H1 (cell line): ENCODE measurements at regions not wholly inside any gene's neighbourhood (a gene's known extent, or its start where the extent isn't known, plus 50 kb on each side); places are given as distances from the start of the nearest gene placed in this dataset.

Experiments
- CTCF ChIA-PET: fragments of 300-600 bp; sonication (Branson Sonifier 250); formaldehyde crosslinking; loops from one replicate; lab custom pipeline; 2021; ENCODE audit not compliant: partially characterized antibody; lab: Charles Lee
- POLR2A ChIA-PET: fragments of 300-600 bp; sonication (Branson Sonifier 250); formaldehyde crosslinking; loops from one replicate; lab custom pipeline; 2021; ENCODE audit warnings: inconsistent platforms; ENCODE audit not compliant: partially characterized antibody; lab: Charles Lee
- DNase-seq, 2 experiments: peaks; one replicate each; pipeline versions ENCODE4 v3.0.0 to v3.0.0-alpha.2; 2010 to 2022; ENCODE audit warnings: low spot score in 2 of 2, low read depth in 1 of 2, mixed read lengths in 1 of 2
- FAIRE-seq: peaks from 2 replicates; lab custom pipeline; 2011; peaks lifted over from hg19 to GRCh38; lab: Jason Lieb, UNC
- H2AFZ ChIP-seq: 2 replicates; pipeline ENCODE4 v1.8.1; 2012; ENCODE audit warnings: low read length, inconsistent platforms
- H2AK5ac ChIP-seq: 2 replicates; pipeline ENCODE4 v1.6.1; 2013; ENCODE audit warnings: low read depth, low read length
- H2BK120ac ChIP-seq: replicated peaks from 2 replicates; pipeline ENCODE3; 2013; ENCODE audit warnings: low read depth, low read length, inconsistent platforms
- H2BK12ac ChIP-seq: 2 replicates; pipeline ENCODE4 v1.6.1; 2013; ENCODE audit warnings: low read depth, low read length
- H2BK15ac ChIP-seq: 2 replicates; pipeline ENCODE4 v1.6.1; 2013; ENCODE audit warnings: low read length
- H2BK20ac ChIP-seq: 2 replicates; pipeline ENCODE4 v1.6.1; 2013; ENCODE audit warnings: low read length
- H2BK5ac ChIP-seq: 2 replicates; pipeline ENCODE4 v1.6.1; 2013; ENCODE audit warnings: low read depth, low read length
- H3K14ac ChIP-seq: 2 replicates; pipeline ENCODE4 v1.6.1; 2013; ENCODE audit warnings: inconsistent platforms; ENCODE audit not compliant: insufficient read length
- H3K18ac ChIP-seq: 2 replicates; pipeline ENCODE4 v1.6.1; 2013; ENCODE audit warnings: low read length; ENCODE audit errors: extremely low read depth
- H3K23ac ChIP-seq: 2 replicates; pipeline ENCODE4 v1.6.1; 2013; ENCODE audit warnings: inconsistent platforms; ENCODE audit not compliant: insufficient read length
- H3K23me2 ChIP-seq: 2 replicates; pipeline ENCODE4 v1.6.1; 2013; ENCODE audit warnings: low read depth, low read length
- H3K27ac ChIP-seq: 2 replicates; pipeline ENCODE4 v1.6.1; 2011; ENCODE audit warnings: low read depth, low read length, inconsistent platforms
- H3K27me3 ChIP-seq, 4 experiments: replicated peaks in 1 of 4; 1 replicate in 1 of 4; 2 replicates in 3 of 4; pipeline versions ENCODE4 v1.6.1 to v1.8.1; 2011 to 2013; ENCODE audit warnings: low read length in 3 of 4, mild to moderate bottlenecking in 3 of 4, inconsistent platforms in 2 of 4, mixed read lengths in 2 of 4, moderate library complexity in 1 of 4; ENCODE audit not compliant: control insufficient read depth in 3 of 4, insufficient read depth in 3 of 4; ENCODE audit errors: extremely low read depth in 1 of 4
- H3K36me3 ChIP-seq, 4 experiments: 2 replicates each; pipeline versions ENCODE4 v1.6.1 to v1.8.1; 2011 to 2013; ENCODE audit warnings: mild to moderate bottlenecking in 4 of 4, low read length in 3 of 4, moderate library complexity in 2 of 4, control low read depth in 1 of 4, inconsistent platforms in 1 of 4; ENCODE audit not compliant: insufficient read depth in 4 of 4, control insufficient read depth in 2 of 4
- H3K4ac ChIP-seq: replicated peaks from 2 replicates; pipeline ENCODE3; 2013; ENCODE audit warnings: low read length, low read depth, mixed read lengths, inconsistent platforms; ENCODE audit not compliant: insufficient read length
- H3K4me1 ChIP-seq, 4 experiments: replicated peaks in 1 of 4; 1 replicate in 1 of 4; 2 replicates in 3 of 4; pipeline versions ENCODE4 v1.6.1 to v1.8.1; 2011 to 2013; ENCODE audit warnings: low read length in 3 of 4, inconsistent platforms in 2 of 4, mixed read lengths in 1 of 4; ENCODE audit not compliant: insufficient read depth in 4 of 4, control insufficient read depth in 3 of 4
- H3K4me2 ChIP-seq, 2 experiments: 2 replicates each; pipeline versions ENCODE4 v1.6.1 to v1.8.1; 2011 to 2013; ENCODE audit warnings: low read depth in 2 of 2, low read length in 2 of 2, control low read depth in 1 of 2, inconsistent platforms in 1 of 2, mild to moderate bottlenecking in 1 of 2; ENCODE audit not compliant: insufficient read depth in 1 of 2
- H3K4me3 ChIP-seq, 4 experiments: fragments of 200-600, 300-600 bp in 1 of 4; sonication (generic), shearing (Covaris generic), sonication (Bioruptor Twin) in 1 of 4; 2 replicates each; pipeline versions ENCODE4 v1.5.1 to v1.8.1; 2011 to 2016; ENCODE audit warnings: low read length in 4 of 4, low read depth in 3 of 4, control low read depth in 2 of 4, inconsistent platforms in 2 of 4, mild to moderate bottlenecking in 2 of 4, mixed read lengths in 1 of 4, moderate library complexity in 1 of 4; ENCODE audit not compliant: insufficient read depth in 2 of 4; ENCODE audit errors: extremely low read depth in 1 of 4
- H3K56ac ChIP-seq: replicated peaks from 2 replicates; pipeline ENCODE3; 2013; ENCODE audit warnings: low read depth, mild to moderate bottlenecking, mixed read lengths, low read length, inconsistent platforms; ENCODE audit not compliant: insufficient read length
- H3K79me1 ChIP-seq: 2 replicates; pipeline ENCODE4 v1.6.1; 2013; ENCODE audit warnings: low read depth, low read length, control low read depth
- H3K79me2 ChIP-seq, 2 experiments: 2 replicates each; pipeline versions ENCODE4 v1.6.1 to v1.8.1; 2012 to 2013; ENCODE audit warnings: low read length in 2 of 2, mild to moderate bottlenecking in 2 of 2, inconsistent platforms in 1 of 2; ENCODE audit not compliant: insufficient read depth in 2 of 2, control insufficient read depth in 1 of 2
- H3K9ac ChIP-seq, 4 experiments: replicated peaks in 1 of 4; 1 replicate in 1 of 4; 2 replicates in 3 of 4; pipeline versions ENCODE4 v1.6.1 to v1.8.1; 2011 to 2013; ENCODE audit warnings: low read depth in 3 of 4, low read length in 3 of 4, control low read depth in 2 of 4, mild to moderate bottlenecking in 2 of 4, moderate library complexity in 2 of 4, inconsistent platforms in 1 of 4; ENCODE audit errors: extremely low read depth in 1 of 4
- H3K9me3 ChIP-seq, 2 experiments: 2 replicates each; pipeline versions ENCODE4 v1.6.1 to v1.8.1; 2012 to 2013; ENCODE audit warnings: mild to moderate bottlenecking in 2 of 2, moderate library complexity in 2 of 2, control low read depth in 1 of 2, inconsistent platforms in 1 of 2, low read depth in 1 of 2, low read length in 1 of 2, mixed read lengths in 1 of 2; ENCODE audit not compliant: insufficient read depth in 2 of 2
- H4K20me1 ChIP-seq, 2 experiments: replicated peaks in 1 of 2; 2 replicates each; pipeline versions ENCODE3 to v1.8.1; 2011 to 2013; ENCODE audit warnings: inconsistent platforms in 2 of 2, low read length in 2 of 2, mild to moderate bottlenecking in 1 of 2; ENCODE audit not compliant: insufficient read depth in 2 of 2, control insufficient read depth in 1 of 2
- H4K5ac ChIP-seq: 2 replicates; pipeline ENCODE4 v1.6.1; 2013; ENCODE audit warnings: low read length, low read depth, mixed read lengths, inconsistent platforms; ENCODE audit not compliant: insufficient read length
- H4K8ac ChIP-seq: 2 replicates; pipeline ENCODE4 v1.8.0; 2013; ENCODE audit warnings: mild to moderate bottlenecking, moderate library complexity, low read length, inconsistent platforms; ENCODE audit not compliant: insufficient read depth; ENCODE audit errors: extremely low read depth
- H4K91ac ChIP-seq: replicated peaks from 2 replicates; pipeline ENCODE3; 2013; ENCODE audit warnings: low read length, mixed read lengths, inconsistent platforms; ENCODE audit not compliant: insufficient read length
- BCL11A ChIP-seq, 2 experiments: IDR thresholded peaks; one replicate each; pipeline ENCODE4 v1.6.1; 2011; ENCODE audit warnings: low read depth in 2 of 2, low read length in 2 of 2, mild to moderate bottlenecking in 2 of 2
- PHF8 ChIP-seq: fragments of 200-600 bp; sonication (generic); conservative IDR thresholded peaks from 2 replicates; pipeline ENCODE4 v1.7.1; 2012; ENCODE audit warnings: low read depth, mild to moderate bottlenecking, inconsistent platforms, low read length, moderate library complexity
- TBP ChIP-seq: IDR thresholded peaks from 2 replicates; pipeline ENCODE4 v1.6.1; 2011; ENCODE audit warnings: low read depth, low read length, improper control_type of control experiment
- WGBS, 2 experiments: shearing (Covaris generic) in 1 of 2; methylation state at CpG; one replicate each; pipeline versions ENCODE4 v1.1.6 to v1.1.7; 2013 to 2015; ENCODE audit warnings: low lambda C conversion rate in 2 of 2, mixed read lengths in 2 of 2, inconsistent platforms in 1 of 2, low coverage in 1 of 2, missing lambda C conversion rate in 1 of 2; ENCODE audit not compliant: insufficient replicate concordance in 2 of 2, insufficient coverage in 1 of 2, insufficient read length in 1 of 2; ENCODE audit errors: extremely low coverage in 1 of 2, missing lambda C conversion rate in 1 of 2; 5-methylcytosine and 5-hydroxymethylcytosine counted together
- TF ChIP-seq, protein P1 (sequence below): IDR thresholded peaks from 2 replicates; pipeline ENCODE4 v1.6.1; 2011; ENCODE audit warnings: low read depth, mild to moderate bottlenecking, low read length; ENCODE audit not compliant: insufficient read depth
- TF ChIP-seq, protein P2 (sequence below): IDR thresholded peaks from 2 replicates; pipeline ENCODE4 v1.6.1; 2012; ENCODE audit warnings: inconsistent platforms

DNA sequence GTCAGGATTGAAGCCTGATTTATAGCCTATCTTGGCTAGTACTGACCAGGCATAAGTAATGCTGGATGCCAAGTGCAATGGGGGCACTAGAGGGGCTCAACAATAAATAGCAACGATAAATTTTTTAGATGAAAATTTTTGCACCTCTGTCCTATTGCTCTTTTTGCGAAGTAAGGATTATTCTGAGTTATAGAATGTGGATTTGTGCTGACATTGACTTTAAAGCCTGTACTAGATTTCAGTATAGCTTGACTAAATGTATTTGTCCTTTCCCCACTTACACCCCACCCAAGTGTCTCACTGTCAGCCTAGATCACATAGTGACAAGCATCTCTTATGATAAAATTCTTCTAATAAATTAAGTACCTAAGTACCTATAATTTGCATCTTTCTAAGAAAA, 757.0 kb downstream of the GRIK2 start:
- Histone ChIP-seq H4K20me1 (no peaks in the 10 kb centered on the region), H3K27me3 (no peaks in the 10 kb centered on the region), H3K23me2 (no peaks in the 10 kb centered on the region), H3K23ac (no peak overlapping the region), H3K56ac (no peak overlapping the region), H4K8ac (no peak overlapping the region), H2AFZ (no peak overlapping the region), H3K18ac (no peak overlapping the region), H3K9me3 (no peaks in the 10 kb centered on the region; a peak in 1 of 4 replicates), H3K4me3 (no peak overlapping the region), H3K4ac (no peak overlapping the region), H2BK12ac (no peak overlapping the region), H3K9ac (no peak overlapping the region), H2BK20ac (no peak overlapping the region)
- 95% methylated on average over 2 of the region's 2 CpGs; no CpG with 5 or more reads in 1 of the 2 experiments for WGBS, 2 experiments
- no peak for DNase-seq
- CTCF ChIA-PET, result interaction anchor here (1.0 kb wide), 1 partner anchor 35 kb away, joined by 6 read pairs; no protein-coding TSS in a partner anchor
- TF ChIP-seq, protein P1, sequence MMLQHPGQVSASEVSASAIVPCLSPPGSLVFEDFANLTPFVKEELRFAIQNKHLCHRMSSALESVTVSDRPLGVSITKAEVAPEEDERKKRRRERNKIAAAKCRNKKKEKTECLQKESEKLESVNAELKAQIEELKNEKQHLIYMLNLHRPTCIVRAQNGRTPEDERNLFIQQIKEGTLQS, result no peak
- TF ChIP-seq TBP (no peak), BCL11A (IDR thresholded peaks at IDR 0.05; ENCODE audit: low read depth in 2 of 2, low read length in 2 of 2) (no peak), PHF8 (no peak)
- TF ChIP-seq, protein P2, sequence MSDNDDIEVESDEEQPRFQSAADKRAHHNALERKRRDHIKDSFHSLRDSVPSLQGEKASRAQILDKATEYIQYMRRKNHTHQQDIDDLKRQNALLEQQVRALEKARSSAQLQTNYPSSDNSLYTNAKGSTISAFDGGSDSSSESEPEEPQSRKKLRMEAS, result no peak
- TF ChIP-seq, all 59 proteins: peak for 0
- Histone ChIP-seq H3K4me1 (no peaks in the 10 kb centered on the region), H3K14ac (no peak overlapping the region), H2BK120ac (no peak overlapping the region), H3K4me2 (no peak overlapping the region), H4K5ac (no peak overlapping the region), H2AK5ac (no peak overlapping the region), H3K79me2 (no peaks in the 10 kb centered on the region), H3K79me1 (no peaks in the 10 kb centered on the region), H3K27ac (no peak overlapping the region), H2BK5ac (no peak overlapping the region), H2BK15ac (no peak overlapping the region), H3K36me3 (no peaks in the 10 kb centered on the region), H4K91ac (no peak overlapping the region)
- POLR2A ChIA-PET, result no interaction called here
- FAIRE-seq, result no peak
